KMS-11 (cell line): ENCODE measurements at regions not wholly inside any gene's neighbourhood (a gene's known extent, or its start where the extent isn't known, plus 50 kb on each side); places are given as distances from the start of the nearest gene placed in this dataset.

Experiments used
- H2AFZ ChIP-seq: fragments of 200-600 bp; sonication (generic); 2 replicates; pipeline ENCODE4 v1.6.1; 2016; ENCODE audit warnings: antibody characterized with exemption, mixed run types, low read depth
- H3K27ac ChIP-seq: fragments of 200-600 bp; sonication (generic); 2 replicates; pipeline ENCODE4 v1.6.1; 2016; ENCODE audit warnings: mild to moderate bottlenecking, mixed run types
- H3K27me3 ChIP-seq: fragments of 200-600 bp; sonication (generic); 2 replicates; pipeline ENCODE4 v1.6.1; 2017; ENCODE audit warnings: mild to moderate bottlenecking, low read depth, mixed run types, moderate library complexity; ENCODE audit not compliant: insufficient read depth
- H3K36me3 ChIP-seq: fragments of 200-600 bp; sonication (generic); 2 replicates; pipeline ENCODE4 v1.6.1; 2017; ENCODE audit warnings: mild to moderate bottlenecking, mixed run types; ENCODE audit not compliant: insufficient read depth
- H3K4me1 ChIP-seq: fragments of 200-600 bp; sonication (generic); 2 replicates; pipeline ENCODE4 v1.6.1; 2016; ENCODE audit warnings: mild to moderate bottlenecking, low read depth, mixed run types; ENCODE audit not compliant: poor library complexity, severe bottlenecking
- H3K4me2 ChIP-seq: fragments of 200-600 bp; sonication (generic); 2 replicates; pipeline ENCODE4 v1.7.0; 2016; ENCODE audit warnings: mild to moderate bottlenecking, mixed run types
- H3K4me3 ChIP-seq: fragments of 200-600 bp; sonication (generic); IDR thresholded peaks from 2 replicates; pipeline ENCODE4 v1.6.1; 2017; ENCODE audit warnings: low read depth, low read length, mixed read lengths; ENCODE audit not compliant: insufficient read depth
- H3K79me2 ChIP-seq: fragments of 200-600 bp; sonication (generic); 2 replicates; pipeline ENCODE4 v1.6.1; 2016; ENCODE audit warnings: low read depth, mixed run types; ENCODE audit not compliant: insufficient read depth
- H3K9ac ChIP-seq: fragments of 200-600 bp; sonication (generic); 2 replicates; pipeline ENCODE4 v1.6.1; 2016; ENCODE audit warnings: mild to moderate bottlenecking, mixed run types
- H4K20me1 ChIP-seq: fragments of 200-600 bp; sonication (generic); 2 replicates; pipeline ENCODE4 v1.6.1; 2016; ENCODE audit warnings: mild to moderate bottlenecking, mixed run types; ENCODE audit not compliant: insufficient read depth
- TF ChIP-seq, protein P1 (sequence below): fragments of 200-600 bp; sonication (generic); conservative IDR thresholded peaks from 2 replicates; pipeline ENCODE4 v1.6.1; 2017; ENCODE audit warnings: low read depth, mild to moderate bottlenecking, antibody characterized with exemption, low read length, moderate library complexity, mixed read lengths

- Histone ChIP-seq H3K9ac (no peak overlapping the region), H3K4me1 (no peaks in the 10 kb centered on the region), H4K20me1 (no peaks in the 10 kb centered on the region)
These were observed 96.9 kb upstream of the PTPRK start for GRCh38 chr6:128617285-128617684.

GRCh38 chr6:128616342-128616741 lies 95.9 kb upstream of the PTPRK start:
- H3K4me1 ChIP-seq: no peaks in the 10 kb centered on the region
- no peak overlapping the region for H2AFZ ChIP-seq
- H3K9ac ChIP-seq: no peak overlapping the region
- H3K4me3 ChIP-seq: no peak overlapping the region
- no peak overlapping the region for H3K27ac ChIP-seq
- H4K20me1 ChIP-seq: no peaks in the 10 kb centered on the region
- no peaks in the 10 kb centered on the region for H3K79me2 ChIP-seq
- no peaks in the 10 kb centered on the region for H3K27me3 ChIP-seq
- no peaks in the 10 kb centered on the region for H3K36me3 ChIP-seq
- no peak overlapping the region for H3K4me2 ChIP-seq
- TF ChIP-seq, protein P1, sequence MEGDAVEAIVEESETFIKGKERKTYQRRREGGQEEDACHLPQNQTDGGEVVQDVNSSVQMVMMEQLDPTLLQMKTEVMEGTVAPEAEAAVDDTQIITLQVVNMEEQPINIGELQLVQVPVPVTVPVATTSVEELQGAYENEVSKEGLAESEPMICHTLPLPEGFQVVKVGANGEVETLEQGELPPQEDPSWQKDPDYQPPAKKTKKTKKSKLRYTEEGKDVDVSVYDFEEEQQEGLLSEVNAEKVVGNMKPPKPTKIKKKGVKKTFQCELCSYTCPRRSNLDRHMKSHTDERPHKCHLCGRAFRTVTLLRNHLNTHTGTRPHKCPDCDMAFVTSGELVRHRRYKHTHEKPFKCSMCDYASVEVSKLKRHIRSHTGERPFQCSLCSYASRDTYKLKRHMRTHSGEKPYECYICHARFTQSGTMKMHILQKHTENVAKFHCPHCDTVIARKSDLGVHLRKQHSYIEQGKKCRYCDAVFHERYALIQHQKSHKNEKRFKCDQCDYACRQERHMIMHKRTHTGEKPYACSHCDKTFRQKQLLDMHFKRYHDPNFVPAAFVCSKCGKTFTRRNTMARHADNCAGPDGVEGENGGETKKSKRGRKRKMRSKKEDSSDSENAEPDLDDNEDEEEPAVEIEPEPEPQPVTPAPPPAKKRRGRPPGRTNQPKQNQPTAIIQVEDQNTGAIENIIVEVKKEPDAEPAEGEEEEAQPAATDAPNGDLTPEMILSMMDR: no peak

More at GRCh38 chr6:128617285-128617684, 96.9 kb upstream of the PTPRK start:
- TF ChIP-seq, protein P1: no peak
- Histone ChIP-seq H3K79me2 (no peaks in the 10 kb centered on the region), H2AFZ (no peak overlapping the region), H3K36me3 (no peaks in the 10 kb centered on the region), H3K4me2 (no peak overlapping the region), H3K27ac (no peak overlapping the region), H3K27me3 (no peaks in the 10 kb centered on the region), H3K4me3 (no peak overlapping the region)

- no peak overlapping the region for H3K27ac ChIP-seq
- H3K9ac ChIP-seq: no peak overlapping the region
- TF ChIP-seq, protein P1: no peak
- H3K36me3 ChIP-seq: no peaks in the 10 kb centered on the region
- peaks cover 9% of the 10 kb centered on the region for H3K4me1 ChIP-seq
- no peak overlapping the region for H3K4me2 ChIP-seq
- no peaks in the 10 kb centered on the region for H4K20me1 ChIP-seq
- no peak overlapping the region for H3K4me3 ChIP-seq
- H3K79me2 ChIP-seq: no peaks in the 10 kb centered on the region
- no peaks in the 10 kb centered on the region for H3K27me3 ChIP-seq
- no peak overlapping the region for H2AFZ ChIP-seq
These were observed 86.2 kb upstream of the PTPRK start for GRCh38 chr6:128606611-128607010.

GRCh38 chr6:128605961-128606360 lies 85.6 kb upstream of the PTPRK start:
- no peak overlapping the region for H2AFZ ChIP-seq
- no peak overlapping the region for H3K4me2 ChIP-seq
- H3K9ac ChIP-seq: no peak overlapping the region
- H3K27ac ChIP-seq: no peak overlapping the region
- H3K27me3 ChIP-seq: no peaks in the 10 kb centered on the region
- H3K36me3 ChIP-seq: no peaks in the 10 kb centered on the region
- no peaks in the 10 kb centered on the region for H3K79me2 ChIP-seq
- TF ChIP-seq, protein P1: no peak
- peaks cover 15% of the 10 kb centered on the region for H3K4me1 ChIP-seq
- no peaks in the 10 kb centered on the region for H4K20me1 ChIP-seq
- no peak overlapping the region for H3K4me3 ChIP-seq
